OCI-LY1 (cell line): ENCODE measurements at regions not wholly inside any gene's neighbourhood (a gene's known extent, or its start where the extent isn't known, plus 50 kb on each side); places are given as distances from the start of the nearest gene placed in this dataset.

Source experiments
- EZH2 ChIP-seq: fragments of 200-600 bp; sonication (generic), shearing (Covaris generic); IDR thresholded peaks from 2 replicates; pipeline ENCODE4 v1.8.0; 2017; ENCODE audit warnings: borderline replicate concordance, mixed run types, mild to moderate bottlenecking, antibody characterized with exemption, low read length, moderate library complexity, mixed read lengths
- TF ChIP-seq, protein P1 (sequence below): fragments of 200-600 bp; sonication (generic), shearing (Covaris generic); IDR thresholded peaks from 2 replicates; pipeline ENCODE4 v1.5.1; 2017; ENCODE audit warnings: mild to moderate bottlenecking, antibody characterized with exemption, low read length, moderate library complexity, mixed read lengths

DNA sequence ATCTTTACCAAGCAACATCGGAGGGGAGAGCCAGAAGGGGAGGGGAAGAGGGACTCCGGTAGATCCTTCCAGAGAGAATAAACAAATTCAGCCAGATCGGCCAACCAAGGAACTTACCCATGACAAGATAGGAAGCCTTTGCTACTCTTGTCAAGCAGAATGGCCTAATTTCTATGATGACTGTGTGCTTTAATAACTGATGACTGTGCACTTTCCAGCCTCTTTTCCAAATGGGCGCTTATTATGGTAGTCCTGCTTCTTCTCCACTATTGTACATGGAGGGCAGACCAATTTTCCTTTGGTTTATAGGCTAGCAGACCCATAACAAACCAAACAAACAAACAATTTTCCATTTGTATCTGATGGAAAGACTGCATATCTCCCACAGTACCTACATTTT lies 163.8 kb upstream of the RFX3 start:
- TF ChIP-seq, protein P1, sequence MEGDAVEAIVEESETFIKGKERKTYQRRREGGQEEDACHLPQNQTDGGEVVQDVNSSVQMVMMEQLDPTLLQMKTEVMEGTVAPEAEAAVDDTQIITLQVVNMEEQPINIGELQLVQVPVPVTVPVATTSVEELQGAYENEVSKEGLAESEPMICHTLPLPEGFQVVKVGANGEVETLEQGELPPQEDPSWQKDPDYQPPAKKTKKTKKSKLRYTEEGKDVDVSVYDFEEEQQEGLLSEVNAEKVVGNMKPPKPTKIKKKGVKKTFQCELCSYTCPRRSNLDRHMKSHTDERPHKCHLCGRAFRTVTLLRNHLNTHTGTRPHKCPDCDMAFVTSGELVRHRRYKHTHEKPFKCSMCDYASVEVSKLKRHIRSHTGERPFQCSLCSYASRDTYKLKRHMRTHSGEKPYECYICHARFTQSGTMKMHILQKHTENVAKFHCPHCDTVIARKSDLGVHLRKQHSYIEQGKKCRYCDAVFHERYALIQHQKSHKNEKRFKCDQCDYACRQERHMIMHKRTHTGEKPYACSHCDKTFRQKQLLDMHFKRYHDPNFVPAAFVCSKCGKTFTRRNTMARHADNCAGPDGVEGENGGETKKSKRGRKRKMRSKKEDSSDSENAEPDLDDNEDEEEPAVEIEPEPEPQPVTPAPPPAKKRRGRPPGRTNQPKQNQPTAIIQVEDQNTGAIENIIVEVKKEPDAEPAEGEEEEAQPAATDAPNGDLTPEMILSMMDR, result no peak
- no peak for TF ChIP-seq EZH2
